Natural killer cell (primary cell): ENCODE measurements at regions not wholly inside any gene's neighbourhood (a gene's known extent, or its start where the extent isn't known, plus 50 kb on each side); places are given as distances from the start of the nearest gene placed in this dataset.
A peak's percentile ranks its signal among the peaks of the same experiment; 100 is the strongest.

Experiments
- ATAC-seq, 3 donors: fragments of 150-1000 bp in 2 of 3; fragments of 200-7000 bp in 1 of 3; cut with Tn5 transposase; 1 replicate in 1 of 3; 2 replicates in 2 of 3; pipeline ENCODE4 v1.10.0; 2021; ENCODE audit warnings: mild to moderate bottlenecking in 2 of 3, moderate library complexity in 2 of 3
- DNase-seq, 2 donors: peaks; one replicate each; pipeline versions ENCODE4 v3.0.0 to v3.0.0-alpha.2; 2013 to 2021; ENCODE audit warnings: mixed read lengths in 1 of 2
- H3K27ac ChIP-seq: one replicate; pipeline ENCODE4 v1.5.1; 2013; ENCODE audit warnings: mild to moderate bottlenecking, low read length
- H3K27me3 ChIP-seq: one replicate; pipeline ENCODE4 v1.6.1; 2013; ENCODE audit warnings: low read length; ENCODE audit not compliant: control insufficient read depth, insufficient read depth
- H3K36me3 ChIP-seq: one replicate; pipeline ENCODE4 v1.6.1; 2013; ENCODE audit warnings: low read length; ENCODE audit not compliant: control insufficient read depth, insufficient read depth
- H3K4me1 ChIP-seq: one replicate; pipeline ENCODE4 v1.6.1; 2013; ENCODE audit warnings: low read length; ENCODE audit not compliant: control insufficient read depth, insufficient read depth
- H3K4me3 ChIP-seq: one replicate; pipeline ENCODE4 v1.5.1; 2013; ENCODE audit warnings: low read length
- H3K9me3 ChIP-seq: one replicate; pipeline ENCODE4 v1.6.1; 2013; ENCODE audit warnings: low read length; ENCODE audit not compliant: control insufficient read depth, insufficient read depth
- H3K27ac Mint-ChIP-seq, 2 donors: one replicate each; pipeline ENCODE4 v1.8.0; 2022; ENCODE audit warnings: mild to moderate bottlenecking in 2 of 2, mixed read lengths in 2 of 2, moderate library complexity in 1 of 2
- H3K27me3 Mint-ChIP-seq, 2 donors: one replicate each; pipeline ENCODE4 v1.8.0; 2022; ENCODE audit warnings: low read depth in 2 of 2, mixed read lengths in 2 of 2
- H3K36me3 Mint-ChIP-seq: one replicate; pipeline ENCODE4 v1.8.0; 2022; ENCODE audit warnings: mixed read lengths
- H3K4me1 Mint-ChIP-seq, 2 donors: one replicate each; pipeline ENCODE4 v1.8.0; 2022; ENCODE audit warnings: mixed read lengths in 2 of 2
- H3K4me3 Mint-ChIP-seq: one replicate; pipeline ENCODE4 v1.8.0; 2022; ENCODE audit warnings: mild to moderate bottlenecking, moderate library complexity, mixed read lengths
- H3K9me3 Mint-ChIP-seq, 2 donors: one replicate each; pipeline ENCODE4 v1.8.0; 2022; ENCODE audit warnings: mixed read lengths in 2 of 2
- WGBS: methylation state at CpG from one replicate; pipeline ENCODE4 v1.1.7; 2013; ENCODE audit warnings: missing lambda C conversion rate; ENCODE audit not compliant: insufficient coverage; 5-methylcytosine and 5-hydroxymethylcytosine counted together
- intact Hi-C: fragments of 100-400 bp; cut with micrococcal nuclease; formaldehyde crosslinking; loops from one replicate; pipeline ENCODE4 v1.14.2; 2022
- TF ChIP-seq, protein P1 (sequence below): fragments of 200-600 bp; IDR thresholded peaks from one replicate; pipeline ENCODE4 v1.8.0; 2022; ENCODE audit warnings: antibody characterized with exemption

DNA sequence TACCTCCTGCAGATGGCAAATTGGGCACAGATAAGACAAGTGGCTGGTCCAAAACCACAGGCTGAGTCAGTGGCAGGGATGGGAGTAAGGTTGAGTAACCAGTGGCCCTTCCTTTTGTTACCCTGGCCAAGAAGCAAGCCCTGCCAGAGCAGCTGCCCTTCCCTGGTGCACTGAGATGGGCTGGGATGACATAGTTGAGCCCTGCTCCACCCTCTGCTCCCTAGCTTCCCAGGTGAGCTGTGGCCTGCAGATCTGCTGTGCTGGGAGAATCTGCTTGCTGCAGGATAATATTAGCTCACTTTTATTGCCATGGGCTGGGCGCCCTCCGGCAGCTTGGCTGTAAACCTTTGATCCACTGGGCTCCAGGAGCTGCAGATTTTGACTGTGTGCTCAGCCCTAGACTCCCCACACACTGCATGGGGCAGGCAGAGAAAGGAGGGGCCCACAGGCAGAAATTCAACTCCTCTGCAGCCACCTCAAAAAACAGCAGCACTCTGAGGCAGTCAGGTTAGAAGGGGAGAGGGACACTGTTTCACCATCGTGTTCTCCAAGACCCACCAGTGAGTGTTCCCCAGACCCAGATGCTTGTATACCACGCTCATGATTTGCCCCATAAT is 101.8 kb downstream of the CBLN1 start:
- no peak for DNase-seq
- 36% methylated on average over 2 of the region's 4 CpGs for WGBS
- H3K27me3 ChIP-seq, result no peaks in the 10 kb centered on the region
- H3K27ac ChIP-seq, result no peak overlapping the region
- Mint-ChIP-seq H3K9me3 (no peaks in the 10 kb centered on the region), H3K4me1 (no peaks in the 10 kb centered on the region), H3K4me3 (no peak overlapping the region), H3K27me3 (peaks cover 0 to 14% of the 10 kb centered on the region in 2 donors), H3K27ac (no peak overlapping the region), H3K36me3 (no peaks in the 10 kb centered on the region)
- intact Hi-C loops, result no loop called here
- no peaks in the 10 kb centered on the region for H3K36me3 ChIP-seq
- peak in 1 of 3 donors; percentile 19 for ATAC-seq
- no peaks in the 10 kb centered on the region for H3K9me3 ChIP-seq
- no peaks in the 10 kb centered on the region for H3K4me1 ChIP-seq
- TF ChIP-seq, protein P1, sequence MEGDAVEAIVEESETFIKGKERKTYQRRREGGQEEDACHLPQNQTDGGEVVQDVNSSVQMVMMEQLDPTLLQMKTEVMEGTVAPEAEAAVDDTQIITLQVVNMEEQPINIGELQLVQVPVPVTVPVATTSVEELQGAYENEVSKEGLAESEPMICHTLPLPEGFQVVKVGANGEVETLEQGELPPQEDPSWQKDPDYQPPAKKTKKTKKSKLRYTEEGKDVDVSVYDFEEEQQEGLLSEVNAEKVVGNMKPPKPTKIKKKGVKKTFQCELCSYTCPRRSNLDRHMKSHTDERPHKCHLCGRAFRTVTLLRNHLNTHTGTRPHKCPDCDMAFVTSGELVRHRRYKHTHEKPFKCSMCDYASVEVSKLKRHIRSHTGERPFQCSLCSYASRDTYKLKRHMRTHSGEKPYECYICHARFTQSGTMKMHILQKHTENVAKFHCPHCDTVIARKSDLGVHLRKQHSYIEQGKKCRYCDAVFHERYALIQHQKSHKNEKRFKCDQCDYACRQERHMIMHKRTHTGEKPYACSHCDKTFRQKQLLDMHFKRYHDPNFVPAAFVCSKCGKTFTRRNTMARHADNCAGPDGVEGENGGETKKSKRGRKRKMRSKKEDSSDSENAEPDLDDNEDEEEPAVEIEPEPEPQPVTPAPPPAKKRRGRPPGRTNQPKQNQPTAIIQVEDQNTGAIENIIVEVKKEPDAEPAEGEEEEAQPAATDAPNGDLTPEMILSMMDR, result no peak
- no peak overlapping the region for H3K4me3 ChIP-seq

DNA sequence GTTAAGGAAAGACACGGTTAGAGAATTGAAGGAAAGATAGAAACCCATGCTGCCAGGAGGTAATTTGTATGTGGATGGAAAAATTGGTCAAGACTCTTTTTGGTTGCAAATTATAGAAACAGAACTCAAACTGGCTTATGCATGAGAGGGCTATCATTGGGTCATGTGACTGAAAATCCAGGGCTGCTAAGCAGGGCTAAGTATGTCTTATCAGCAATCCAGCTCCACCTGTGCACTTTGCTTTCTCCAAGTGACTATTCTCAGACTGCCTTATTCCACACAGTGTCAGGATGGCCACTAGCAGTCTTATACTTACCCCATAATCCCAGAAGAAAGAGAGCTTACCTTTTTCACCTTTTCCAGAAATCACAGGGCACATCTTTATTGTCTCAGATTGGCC is 113.5 kb downstream of the CBLN1 start:
- WGBS, result 77% methylated on average over 1 of the region's 1 CpG

DNA sequence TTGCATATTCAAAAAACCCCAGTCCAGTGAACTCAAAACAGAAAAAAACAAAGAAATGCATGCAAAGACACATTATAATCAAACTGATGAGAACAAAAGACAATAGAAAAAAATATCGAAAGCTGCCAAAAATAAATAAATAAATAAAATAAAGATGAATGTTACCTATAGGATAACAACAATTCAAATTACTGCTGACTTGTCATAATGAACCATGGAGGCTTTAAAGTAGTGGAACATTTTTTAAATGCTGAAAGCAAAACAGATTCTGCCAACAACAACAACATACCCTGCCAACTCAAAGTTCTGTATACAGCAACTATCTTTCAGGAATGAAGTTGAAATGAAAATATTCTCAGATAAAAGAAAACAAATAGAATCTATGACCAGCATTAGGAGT is 116.6 kb downstream of the CBLN1 start:
- DNase-seq (no peak), ATAC-seq (no peak)
- Histone ChIP-seq H3K36me3 (no peaks in the 10 kb centered on the region), H3K4me1 (no peaks in the 10 kb centered on the region), H3K27me3 (no peaks in the 10 kb centered on the region), H3K27ac (no peak overlapping the region), H3K4me3 (no peak overlapping the region), H3K9me3 (no peaks in the 10 kb centered on the region)
- H3K4me1 Mint-ChIP-seq, result no peaks in the 10 kb centered on the region
- TF ChIP-seq, protein P1, result no peak
- no CpG with 5 or more reads among the region's 1 CpG for WGBS
- no peaks in the 10 kb centered on the region for H3K27me3 Mint-ChIP-seq
- no peak overlapping the region for H3K4me3 Mint-ChIP-seq
- intact Hi-C loops, result no loop called here
- no peaks in the 10 kb centered on the region for H3K36me3 Mint-ChIP-seq
- no peak overlapping the region for H3K27ac Mint-ChIP-seq
- peaks cover 0 to 3% of the 10 kb centered on the region in 2 donors for H3K9me3 Mint-ChIP-seq

More for the DNA sequence above, 113.5 kb downstream of the CBLN1 start:
- intact Hi-C loops, result no loop called here
- no peaks in the 10 kb centered on the region for H3K4me1 ChIP-seq
- no peaks in the 10 kb centered on the region for H3K27me3 Mint-ChIP-seq
- DNase-seq (no peak), ATAC-seq (no peak)
- no peak overlapping the region for H3K27ac Mint-ChIP-seq
- H3K27ac ChIP-seq, result no peak overlapping the region
- H3K4me3 ChIP-seq, result no peak overlapping the region
- no peaks in the 10 kb centered on the region for H3K36me3 Mint-ChIP-seq
- TF ChIP-seq, protein P1, result no peak
- peaks cover 0 to 3% of the 10 kb centered on the region in 2 donors for H3K9me3 Mint-ChIP-seq
- no peaks in the 10 kb centered on the region for H3K9me3 ChIP-seq
- no peaks in the 10 kb centered on the region for H3K27me3 ChIP-seq
- no peak overlapping the region for H3K4me3 Mint-ChIP-seq
- no peaks in the 10 kb centered on the region for H3K36me3 ChIP-seq
- H3K4me1 Mint-ChIP-seq, result no peaks in the 10 kb centered on the region

- ATAC-seq (no peak), DNase-seq (no peak)
- Histone ChIP-seq H3K4me1 (no peaks in the 10 kb centered on the region), H3K9me3 (no peaks in the 10 kb centered on the region), H3K36me3 (no peaks in the 10 kb centered on the region), H3K27ac (no peak overlapping the region), H3K27me3 (no peaks in the 10 kb centered on the region), H3K4me3 (no peak overlapping the region)
- Mint-ChIP-seq H3K4me1 (no peaks in the 10 kb centered on the region), H3K27ac (no peak overlapping the region), H3K27me3 (no peaks in the 10 kb centered on the region), H3K4me3 (no peak overlapping the region), H3K9me3 (peaks cover 0 to 6% of the 10 kb centered on the region in 2 donors), H3K36me3 (no peaks in the 10 kb centered on the region)
- intact Hi-C loops, result no loop called here
- TF ChIP-seq, protein P1, result no peak
- WGBS, result 74% methylated on average over 2 of the region's 2 CpGs
Observed at GRCh38 chr16:49161191-49161590, 120.4 kb downstream of the CBLN1 start.
